ENCODE measurements at regions not wholly inside any gene's neighbourhood (a gene's known extent, or its start where the extent isn't known, plus 50 kb on each side); places are given as distances from the start of the nearest gene placed in this dataset.

DNA sequence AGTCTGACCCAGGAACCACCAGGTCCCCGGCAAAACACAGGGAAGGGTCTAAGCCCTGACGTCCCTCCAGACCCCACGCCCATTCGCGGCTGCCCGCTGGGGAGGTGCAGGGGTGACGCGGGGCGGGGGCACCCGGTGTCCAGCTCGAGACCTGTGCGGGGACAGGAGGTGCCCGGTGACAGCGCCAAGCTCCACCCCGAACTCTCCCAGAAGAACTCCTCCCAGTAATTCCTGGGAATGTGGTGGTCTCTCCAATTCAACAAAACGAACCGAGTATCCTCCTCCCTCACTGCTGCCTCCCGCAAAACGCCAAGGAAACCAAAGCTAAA, 164.1 kb upstream of the PDE10A start:
- Histone ChIP-seq H2AFZ (replicated peaks) (no peak overlapping the region), H3F3A (ENCODE audit: low read depth) (no peaks in the 10 kb centered on the region), H3K4me2 (no peak overlapping the region), H3K36me3 (no peaks in the 10 kb centered on the region), H3K27ac (no peak overlapping the region), H3K9ac (no peak overlapping the region), H3K9me3 (ENCODE audit: low read depth) (no peaks in the 10 kb centered on the region), H3K79me2 (ENCODE audit: low read depth) (no peaks in the 10 kb centered on the region), H3K4me1 (peaks cover 7% of the 10 kb centered on the region), H3K4me3 (no peak overlapping the region), H4K20me1 (ENCODE audit: low read depth) (no peaks in the 10 kb centered on the region), H3K27me3 (no peaks in the 10 kb centered on the region)
- TF ChIP-seq EZH2 (IDR thresholded peaks at IDR 0.05) (no peak), EZH2phosphoT487 (IDR thresholded peaks at IDR 0.05) (no peak)
- TF ChIP-seq, protein P1, sequence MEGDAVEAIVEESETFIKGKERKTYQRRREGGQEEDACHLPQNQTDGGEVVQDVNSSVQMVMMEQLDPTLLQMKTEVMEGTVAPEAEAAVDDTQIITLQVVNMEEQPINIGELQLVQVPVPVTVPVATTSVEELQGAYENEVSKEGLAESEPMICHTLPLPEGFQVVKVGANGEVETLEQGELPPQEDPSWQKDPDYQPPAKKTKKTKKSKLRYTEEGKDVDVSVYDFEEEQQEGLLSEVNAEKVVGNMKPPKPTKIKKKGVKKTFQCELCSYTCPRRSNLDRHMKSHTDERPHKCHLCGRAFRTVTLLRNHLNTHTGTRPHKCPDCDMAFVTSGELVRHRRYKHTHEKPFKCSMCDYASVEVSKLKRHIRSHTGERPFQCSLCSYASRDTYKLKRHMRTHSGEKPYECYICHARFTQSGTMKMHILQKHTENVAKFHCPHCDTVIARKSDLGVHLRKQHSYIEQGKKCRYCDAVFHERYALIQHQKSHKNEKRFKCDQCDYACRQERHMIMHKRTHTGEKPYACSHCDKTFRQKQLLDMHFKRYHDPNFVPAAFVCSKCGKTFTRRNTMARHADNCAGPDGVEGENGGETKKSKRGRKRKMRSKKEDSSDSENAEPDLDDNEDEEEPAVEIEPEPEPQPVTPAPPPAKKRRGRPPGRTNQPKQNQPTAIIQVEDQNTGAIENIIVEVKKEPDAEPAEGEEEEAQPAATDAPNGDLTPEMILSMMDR (IDR thresholded peaks at IDR 0.05): no peak
- no peak for DNase-seq (ENCODE audit: low spot score)
- H3K4me1 Mint-ChIP-seq: peaks cover 10% of the 10 kb centered on the region
- H3K27ac Mint-ChIP-seq: no peak overlapping the region
- peaks cover 14% of the 10 kb centered on the region for H3K9me3 Mint-ChIP-seq
- H3K36me3 Mint-ChIP-seq: no peaks in the 10 kb centered on the region
- H3K27me3 Mint-ChIP-seq (ENCODE audit: insufficient read depth, low read depth): peaks cover 8% of the 10 kb centered on the region
- H3K4me3 Mint-ChIP-seq: no peak overlapping the region

DNA sequence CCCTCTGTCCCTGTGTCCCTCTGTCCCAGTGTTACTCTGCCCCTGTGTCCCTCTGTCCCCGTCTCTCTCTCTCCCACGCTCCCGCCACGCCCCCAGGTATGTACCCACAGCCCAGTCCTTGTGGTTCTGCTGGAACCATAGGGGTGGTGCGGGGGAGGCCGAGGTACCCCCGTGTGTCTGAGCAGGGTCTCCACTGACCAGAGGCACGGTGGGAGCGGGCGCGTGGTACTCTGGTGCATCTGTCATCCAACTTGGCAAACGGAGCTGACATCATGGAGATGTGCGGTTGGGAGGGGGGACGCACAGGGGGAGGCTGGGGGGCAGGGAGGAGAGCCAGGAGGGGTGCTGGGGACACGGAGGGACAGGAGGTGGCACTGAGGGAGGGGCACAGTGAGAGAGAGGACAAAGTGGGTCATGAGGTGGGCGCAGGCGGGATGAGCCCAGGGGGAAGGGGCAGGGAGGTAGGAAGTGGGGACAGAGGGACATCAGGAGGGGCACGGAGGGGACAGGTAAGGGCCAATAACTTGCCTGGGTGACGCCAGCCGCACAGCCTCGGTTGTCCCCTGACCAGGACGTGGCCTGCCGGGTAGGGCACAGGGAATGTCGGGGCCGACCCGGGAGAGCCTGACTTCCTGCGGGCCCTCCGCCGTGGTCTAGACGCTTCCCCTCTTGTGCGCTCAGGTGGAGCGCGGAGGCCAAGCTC, 163.6 kb upstream of the PDE10A start:
- no peaks in the 10 kb centered on the region for H4K20me1 ChIP-seq (ENCODE audit: low read depth)
- H3K4me1 ChIP-seq: peaks cover 7% of the 10 kb centered on the region
- TF ChIP-seq, protein P1 (IDR thresholded peaks at IDR 0.05): no peak
- H3K4me2 ChIP-seq: no peak overlapping the region
- no peaks in the 10 kb centered on the region for H3K36me3 ChIP-seq
- no peaks in the 10 kb centered on the region for H3K27me3 ChIP-seq
- Mint-ChIP-seq H3K4me3 (no peak overlapping the region), H3K27me3 (ENCODE audit: insufficient read depth, low read depth) (peaks cover 8% of the 10 kb centered on the region), H3K9me3 (peaks cover 14% of the 10 kb centered on the region), H3K4me1 (peaks cover 8% of the 10 kb centered on the region), H3K36me3 (no peaks in the 10 kb centered on the region), H3K27ac (no peak overlapping the region)
- H3K79me2 ChIP-seq (ENCODE audit: low read depth): no peaks in the 10 kb centered on the region
- H3K4me3 ChIP-seq: no peak overlapping the region
- H3K9ac ChIP-seq: no peak overlapping the region
- no peaks in the 10 kb centered on the region for H3F3A ChIP-seq (ENCODE audit: low read depth)
- no peaks in the 10 kb centered on the region for H3K9me3 ChIP-seq (ENCODE audit: low read depth)
- DNase-seq (ENCODE audit: low spot score): no peak
- H3K27ac ChIP-seq: no peak overlapping the region
- no peak overlapping the region for H2AFZ ChIP-seq (replicated peaks)

DNA sequence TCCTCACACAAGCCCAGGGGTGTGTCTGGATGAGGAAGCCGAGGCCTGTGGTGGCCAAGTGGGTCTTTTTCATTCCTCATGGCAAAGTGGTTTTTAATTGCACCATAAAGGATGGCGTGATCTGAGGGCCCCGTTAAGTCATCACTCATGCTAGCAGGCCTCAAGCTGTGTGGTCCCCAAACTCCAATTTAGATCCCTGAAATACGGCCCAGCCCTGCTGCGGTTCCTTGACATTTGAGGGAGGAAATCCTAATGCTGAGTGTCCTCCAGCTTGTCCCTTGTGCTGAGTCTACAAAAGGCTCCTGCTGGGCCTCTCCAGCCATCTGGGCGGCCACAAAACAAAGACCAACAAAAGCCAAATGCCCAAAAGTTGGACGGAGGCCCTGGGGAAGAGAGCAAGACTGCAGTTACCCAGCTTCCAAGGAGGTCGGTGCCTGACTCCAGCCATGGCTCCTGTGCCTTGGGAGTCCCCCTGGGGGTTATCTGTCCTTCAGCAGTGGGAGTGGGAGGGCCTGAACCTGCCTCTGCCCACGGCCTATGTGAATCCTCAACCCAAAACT, 162.3 kb upstream of the PDE10A start:
- Histone ChIP-seq H3K4me2 (no peak overlapping the region), H3K9me3 (ENCODE audit: low read depth) (no peaks in the 10 kb centered on the region), H3K4me1 (peaks cover 9% of the 10 kb centered on the region), H3K36me3 (no peaks in the 10 kb centered on the region), H3K27me3 (no peaks in the 10 kb centered on the region), H3F3A (ENCODE audit: low read depth) (no peaks in the 10 kb centered on the region), H4K20me1 (ENCODE audit: low read depth) (no peaks in the 10 kb centered on the region), H3K79me2 (ENCODE audit: low read depth) (no peaks in the 10 kb centered on the region), H3K27ac (no peak overlapping the region), H3K9ac (no peak overlapping the region), H2AFZ (replicated peaks) (no peak overlapping the region), H3K4me3 (no peak overlapping the region)
- Mint-ChIP-seq H3K36me3 (no peaks in the 10 kb centered on the region), H3K27me3 (ENCODE audit: insufficient read depth, low read depth) (peaks cover 8% of the 10 kb centered on the region), H3K9me3 (peaks cover 14% of the 10 kb centered on the region), H3K4me1 (peaks cover 12% of the 10 kb centered on the region), H3K27ac (no peak overlapping the region), H3K4me3 (no peak overlapping the region)
- TF ChIP-seq EZH2phosphoT487 (IDR thresholded peaks at IDR 0.05) (no peak), EZH2 (IDR thresholded peaks at IDR 0.05) (no peak)
- TF ChIP-seq, protein P1 (IDR thresholded peaks at IDR 0.05): no peak
- peak; percentile 62 for DNase-seq (ENCODE audit: low spot score)
